ENCODE measurements at regions not wholly inside any gene's neighbourhood (a gene's known extent, or its start where the extent isn't known, plus 50 kb on each side); places are given as distances from the start of the nearest gene placed in this dataset.

DNA sequence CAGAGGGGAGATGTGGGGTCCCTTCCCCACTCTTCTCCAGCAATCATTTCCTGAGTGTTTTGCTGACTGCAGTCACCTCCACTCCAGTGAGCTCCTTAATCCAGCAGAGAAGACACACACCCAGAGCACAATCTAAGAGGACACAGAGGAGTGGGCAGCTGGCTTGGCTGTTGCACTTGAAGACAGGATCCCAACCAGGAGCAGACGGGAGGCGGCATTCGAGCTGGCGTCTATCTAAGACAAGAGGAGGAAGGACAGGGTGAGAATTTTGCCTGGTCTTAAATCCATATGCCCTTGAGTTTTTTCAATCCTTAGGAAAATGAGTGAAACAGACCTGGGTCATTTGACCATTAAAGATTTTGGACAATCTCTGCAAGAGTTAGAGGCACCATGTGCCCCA lies 56.1 kb upstream of the SIM2 start:
- TF ChIP-seq, protein P1, sequence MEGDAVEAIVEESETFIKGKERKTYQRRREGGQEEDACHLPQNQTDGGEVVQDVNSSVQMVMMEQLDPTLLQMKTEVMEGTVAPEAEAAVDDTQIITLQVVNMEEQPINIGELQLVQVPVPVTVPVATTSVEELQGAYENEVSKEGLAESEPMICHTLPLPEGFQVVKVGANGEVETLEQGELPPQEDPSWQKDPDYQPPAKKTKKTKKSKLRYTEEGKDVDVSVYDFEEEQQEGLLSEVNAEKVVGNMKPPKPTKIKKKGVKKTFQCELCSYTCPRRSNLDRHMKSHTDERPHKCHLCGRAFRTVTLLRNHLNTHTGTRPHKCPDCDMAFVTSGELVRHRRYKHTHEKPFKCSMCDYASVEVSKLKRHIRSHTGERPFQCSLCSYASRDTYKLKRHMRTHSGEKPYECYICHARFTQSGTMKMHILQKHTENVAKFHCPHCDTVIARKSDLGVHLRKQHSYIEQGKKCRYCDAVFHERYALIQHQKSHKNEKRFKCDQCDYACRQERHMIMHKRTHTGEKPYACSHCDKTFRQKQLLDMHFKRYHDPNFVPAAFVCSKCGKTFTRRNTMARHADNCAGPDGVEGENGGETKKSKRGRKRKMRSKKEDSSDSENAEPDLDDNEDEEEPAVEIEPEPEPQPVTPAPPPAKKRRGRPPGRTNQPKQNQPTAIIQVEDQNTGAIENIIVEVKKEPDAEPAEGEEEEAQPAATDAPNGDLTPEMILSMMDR (IDR thresholded peaks at IDR 0.05; ENCODE audit: poor library complexity): no peak
- TF ChIP-seq EZH2 (IDR thresholded peaks at IDR 0.05; ENCODE audit: borderline replicate concordance): no peak
